GM03348 (cell line): ENCODE measurements at regions not wholly inside any gene's neighbourhood (a gene's known extent, or its start where the extent isn't known, plus 50 kb on each side); places are given as distances from the start of the nearest gene placed in this dataset.

Experiments
- DNase-seq: peaks from one replicate; pipeline ENCODE4 v3.0.0; 2012; ENCODE audit warnings: low spot score

DNA sequence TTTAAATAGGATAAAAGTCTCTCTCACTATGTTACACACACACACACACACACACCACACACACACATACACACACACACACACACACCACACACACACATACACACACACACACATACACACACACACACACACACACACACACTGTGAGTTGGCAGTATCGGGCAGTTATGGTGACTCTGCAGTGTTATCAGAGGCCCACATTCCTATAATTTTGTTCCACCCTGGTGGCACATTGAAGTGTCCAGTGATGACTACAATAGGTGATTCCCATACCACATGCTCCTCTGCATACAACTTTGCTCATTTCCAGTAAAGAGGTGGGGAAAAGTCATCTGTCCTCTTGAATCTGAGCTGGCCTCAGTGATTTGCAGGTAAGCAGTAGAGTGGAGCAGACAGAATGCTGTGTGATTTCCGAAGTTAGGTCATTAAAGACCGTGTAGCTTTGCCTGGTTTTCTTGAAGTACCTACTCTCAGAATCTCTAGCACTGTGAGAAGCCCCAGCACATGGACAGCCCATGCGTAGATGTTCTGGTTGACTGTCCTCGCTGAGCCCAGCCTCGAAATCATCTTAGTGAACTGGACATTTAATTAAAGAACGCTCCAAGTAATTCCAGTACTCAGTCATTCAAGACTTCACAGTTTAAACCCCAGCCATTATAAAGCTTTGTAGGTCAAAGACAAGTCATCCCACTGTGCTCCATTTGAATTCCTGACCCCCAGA is 836.6 kb upstream of the SOX9 start:
- no peak for DNase-seq

GRCh38 chr17:71286625-71287024 is 834.2 kb upstream of the SOX9 start:
- DNase-seq, result no peak

DNA sequence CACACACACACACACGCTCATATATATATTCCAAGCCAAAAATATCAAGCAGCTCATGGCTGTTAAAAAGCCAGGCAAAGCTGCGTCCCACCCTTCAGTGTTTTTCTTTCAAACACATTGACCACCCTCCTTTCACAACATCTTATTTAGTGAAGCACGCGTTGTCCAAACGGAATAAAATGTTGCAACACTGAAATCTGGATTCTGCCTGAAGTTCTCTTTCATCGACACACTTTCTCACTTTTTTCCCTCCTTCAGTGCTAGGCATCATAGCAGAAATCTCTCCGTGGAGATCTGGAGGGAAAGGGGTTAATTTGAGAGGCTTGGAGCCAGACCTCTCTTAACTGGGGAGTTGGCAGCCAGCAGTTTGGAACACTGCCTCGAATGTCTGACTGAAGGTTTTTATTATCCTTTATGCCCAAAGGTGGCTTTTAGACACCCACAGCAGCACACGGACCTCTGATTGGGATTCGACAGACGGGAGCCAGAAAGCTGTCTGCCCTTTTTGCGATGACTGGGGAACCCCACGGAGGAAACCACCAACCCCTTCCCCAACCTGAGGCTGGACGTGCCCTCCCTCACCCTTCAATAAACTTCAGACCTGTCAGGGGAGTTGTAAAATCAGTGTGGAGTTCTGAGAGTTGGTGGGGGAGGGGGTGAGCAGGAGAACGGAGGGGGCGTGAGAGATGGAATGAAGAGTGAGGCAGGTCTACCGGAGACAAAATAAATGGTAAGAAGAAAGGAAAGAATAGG is 833.6 kb upstream of the SOX9 start:
- peak; percentile 5 for DNase-seq

- DNase-seq, result no peak
These were observed 828.8 kb upstream of the SOX9 start for GRCh38 chr17:71292006-71292405.

GRCh38 chr17:71296005-71296404 is 824.8 kb upstream of the SOX9 start:
- no peak for DNase-seq

DNA sequence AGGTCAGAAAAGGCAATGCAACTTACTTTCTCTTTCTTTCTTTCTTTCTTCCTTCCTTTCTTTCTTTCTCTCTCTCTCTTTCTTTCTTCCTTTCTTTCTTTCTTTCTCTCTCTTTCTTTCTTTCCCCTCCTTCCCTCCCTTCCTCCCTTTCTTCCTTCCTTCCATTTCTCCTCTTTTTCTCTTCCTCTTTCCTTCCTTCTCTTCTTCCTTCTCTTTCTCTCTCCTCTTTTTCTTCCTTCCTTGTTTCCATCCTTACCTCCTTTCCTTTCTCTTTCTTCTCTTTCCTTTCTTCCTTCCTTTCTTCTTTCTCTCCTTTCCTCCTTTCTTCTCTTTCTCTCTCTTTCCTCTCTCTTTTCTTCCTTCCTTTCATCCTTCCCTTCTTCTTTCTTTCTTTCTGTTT is 819.8 kb upstream of the SOX9 start:
- no peak for DNase-seq

GRCh38 chr17:71302721-71303549 is 817.9 kb upstream of the SOX9 start:
- no peak for DNase-seq

GRCh38 chr17:71304498-71305158 is 816.2 kb upstream of the SOX9 start:
- DNase-seq, result no peak

GRCh38 chr17:71313866-71314265 is 807.0 kb upstream of the SOX9 start:
- DNase-seq, result peak; percentile 5

GRCh38 chr17:71315568-71315967 is 805.3 kb upstream of the SOX9 start:
- no peak for DNase-seq

DNA sequence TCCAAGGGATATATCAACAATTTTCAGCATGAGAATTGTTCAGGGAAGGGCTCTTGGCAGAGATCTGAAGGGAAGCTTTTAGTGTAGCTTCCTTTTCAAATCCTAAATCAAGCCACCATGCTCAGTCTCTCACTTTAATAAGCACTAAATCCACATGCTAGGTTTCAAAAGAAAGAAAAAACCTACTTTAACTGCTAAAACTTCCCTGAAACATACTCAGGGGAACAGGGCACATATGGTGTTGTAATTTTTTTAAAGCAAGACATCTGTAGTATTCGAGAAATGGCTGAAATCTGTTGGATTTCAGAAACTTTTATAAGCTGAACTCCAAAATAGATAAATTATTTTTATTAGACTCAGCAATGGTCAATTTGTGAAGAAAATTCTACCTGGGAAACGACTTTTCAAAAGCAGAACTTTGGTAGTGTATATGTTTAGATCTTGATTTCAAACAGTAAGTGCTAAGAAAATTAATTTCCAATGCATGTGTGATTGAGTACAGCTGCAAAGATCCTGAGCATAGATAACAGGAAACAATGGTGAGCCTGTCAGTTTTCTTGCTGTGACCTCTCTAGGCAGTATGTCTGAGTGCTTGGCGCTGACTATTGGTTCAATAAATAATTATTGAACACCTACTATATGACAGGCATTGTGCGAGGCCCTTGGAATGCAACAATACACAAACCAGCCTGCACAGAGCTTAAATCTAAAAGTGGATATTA is 804.5 kb upstream of the SOX9 start:
- DNase-seq, result peak; percentile 5

DNA sequence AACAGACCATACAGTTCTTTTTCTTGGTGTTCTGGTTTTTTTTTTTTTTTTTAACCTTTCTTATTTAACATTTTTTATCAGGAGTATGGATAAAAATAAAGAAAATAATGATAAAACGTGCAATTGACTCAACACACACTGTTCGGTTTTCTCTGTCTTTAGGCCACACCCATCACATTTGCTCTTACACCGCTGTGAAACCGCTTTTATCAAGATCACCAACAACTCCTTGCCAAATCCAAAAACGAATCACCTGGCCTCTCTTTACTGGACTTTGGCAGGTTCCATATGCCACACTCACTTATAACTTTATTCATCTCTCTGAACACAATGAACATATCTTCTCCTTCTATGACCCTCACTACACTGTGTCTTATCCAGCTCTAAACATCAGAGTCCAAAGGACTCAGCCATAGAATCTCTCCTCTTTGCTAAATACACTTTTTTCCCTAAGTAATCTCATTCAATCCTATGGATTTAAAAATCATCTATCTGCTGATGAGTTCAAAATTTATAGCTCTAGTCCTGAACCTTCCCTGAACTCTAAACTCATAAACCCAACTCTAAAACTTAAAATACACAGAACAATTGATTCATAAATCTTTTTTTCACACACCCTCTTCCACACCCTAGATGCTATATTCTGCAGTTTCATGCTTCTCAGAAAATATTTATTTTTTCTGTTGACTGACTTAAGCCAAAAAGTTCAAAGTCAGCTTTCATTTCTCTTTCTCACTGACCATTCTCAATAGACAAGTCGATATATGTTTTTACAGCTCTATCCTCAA is 800.6 kb upstream of the SOX9 start:
- no peak for DNase-seq

GRCh38 chr17:71325117-71325516 is 795.7 kb upstream of the SOX9 start:
- no peak for DNase-seq

GRCh38 chr17:71325886-71326285 is 794.9 kb upstream of the SOX9 start:
- DNase-seq, result no peak

DNA sequence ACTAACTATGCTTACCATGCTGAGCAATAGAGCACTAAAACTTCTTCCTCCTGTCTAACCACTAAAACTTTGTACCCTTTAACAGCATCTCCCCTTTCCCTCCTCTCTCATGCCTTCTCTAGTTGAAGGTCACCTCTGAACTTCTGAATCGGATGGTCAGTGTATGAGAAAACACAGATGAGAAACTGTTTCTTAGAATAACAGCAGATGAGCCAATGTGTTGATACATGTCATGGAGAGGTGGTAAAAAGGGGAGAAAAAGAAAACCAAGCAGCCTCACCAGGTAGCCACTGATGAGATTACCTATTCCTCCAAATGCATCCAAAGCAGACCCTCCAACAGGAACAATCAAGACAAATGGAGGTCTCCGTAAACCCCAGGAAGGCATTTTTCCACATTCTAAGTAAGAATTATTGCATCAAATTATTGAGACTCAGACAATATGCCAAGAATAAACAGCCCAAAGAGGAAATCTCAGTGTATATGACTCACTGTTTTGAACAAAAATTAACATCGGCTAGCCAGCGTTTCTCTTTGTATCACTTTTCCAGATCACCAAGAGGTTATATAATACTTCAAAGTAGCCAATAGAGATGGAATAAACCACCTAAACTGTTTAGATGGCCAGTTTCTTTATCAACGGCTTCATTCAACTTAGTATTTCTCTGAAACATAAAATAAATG is 793.3 kb upstream of the SOX9 start:
- DNase-seq, result peak; percentile 63

- no peak for DNase-seq
These were observed 791.3 kb upstream of the SOX9 start for GRCh38 chr17:71329310-71330098.

DNA sequence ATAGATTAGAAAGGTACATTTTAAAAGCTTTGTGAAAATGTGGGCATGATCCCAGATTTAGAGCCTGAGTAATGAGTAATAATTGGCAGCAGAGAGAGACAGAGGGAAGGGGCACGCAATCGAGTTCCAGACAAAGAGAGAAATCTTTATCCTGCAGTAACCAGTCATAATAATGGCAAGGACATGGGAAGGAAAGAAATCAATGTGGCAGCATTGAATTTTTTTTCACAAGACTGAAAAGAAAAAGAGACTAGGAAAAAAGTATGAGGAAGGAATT is 790.8 kb upstream of the SOX9 start:
- no peak for DNase-seq

DNA sequence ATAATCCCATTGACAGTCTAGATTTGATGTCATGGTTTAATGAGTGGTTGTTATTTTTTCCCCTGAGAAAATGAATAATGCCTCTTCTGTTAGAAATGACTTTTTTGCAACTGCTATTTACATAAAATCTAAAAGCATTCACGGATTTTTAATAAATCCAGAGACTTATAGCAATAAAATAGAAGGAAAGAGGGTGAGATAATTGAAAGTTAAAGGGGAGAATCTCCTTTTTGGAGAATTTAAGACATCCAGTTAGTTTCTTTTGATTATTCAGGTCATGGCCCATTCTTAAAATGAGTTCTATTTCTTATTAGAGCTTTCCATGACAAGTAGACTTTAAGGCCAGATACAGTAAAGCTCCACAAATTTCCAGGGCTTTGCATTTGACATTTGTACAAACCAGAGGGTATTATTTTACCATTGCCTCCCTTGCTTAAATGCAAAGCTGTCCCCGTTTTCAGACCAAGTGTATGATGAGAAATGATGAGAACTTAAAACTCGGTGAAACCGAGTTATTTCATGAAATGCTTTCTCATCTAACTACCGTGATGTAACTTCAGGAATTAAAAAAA is 789.0 kb upstream of the SOX9 start:
- DNase-seq, result no peak

GRCh38 chr17:71334048-71334751 is 786.6 kb upstream of the SOX9 start:
- no peak for DNase-seq
